ENCODE measurements at regions not wholly inside any gene's neighbourhood (a gene's known extent, or its start where the extent isn't known, plus 50 kb on each side); places are given as distances from the start of the nearest gene placed in this dataset.

DNA sequence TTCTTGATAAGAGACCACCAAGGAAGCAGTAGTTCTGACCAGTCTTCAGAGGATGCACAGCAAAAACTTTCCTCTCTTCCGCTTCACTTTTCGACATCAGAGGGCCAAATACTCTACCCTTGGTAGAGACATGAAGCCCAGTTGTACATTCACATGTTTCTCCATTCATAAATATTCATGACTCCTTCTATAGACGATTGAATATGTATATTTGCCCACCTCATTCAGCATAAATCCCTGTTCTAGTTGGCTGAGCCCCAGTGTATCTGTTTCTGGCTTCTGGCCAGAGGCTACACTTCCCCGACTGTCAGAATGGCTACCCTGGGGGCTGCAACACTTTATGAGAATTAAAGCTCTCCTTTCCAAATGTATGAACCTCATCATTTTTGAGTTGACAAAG, 258.5 kb downstream of the ASXL3 start:
- Histone ChIP-seq H3K27ac (no peak overlapping the region), H3K27me3 (ENCODE audit: insufficient read depth, low read depth, severe bottlenecking) (no peaks in the 10 kb centered on the region), H3K4me3 (ENCODE audit: low read depth, low read length) (no peak overlapping the region), H3K9me3 (ENCODE audit: severe bottlenecking) (no peaks in the 10 kb centered on the region), H3K36me3 (no peaks in the 10 kb centered on the region)
- no peak for DNase-seq
- TF ChIP-seq, protein P1, sequence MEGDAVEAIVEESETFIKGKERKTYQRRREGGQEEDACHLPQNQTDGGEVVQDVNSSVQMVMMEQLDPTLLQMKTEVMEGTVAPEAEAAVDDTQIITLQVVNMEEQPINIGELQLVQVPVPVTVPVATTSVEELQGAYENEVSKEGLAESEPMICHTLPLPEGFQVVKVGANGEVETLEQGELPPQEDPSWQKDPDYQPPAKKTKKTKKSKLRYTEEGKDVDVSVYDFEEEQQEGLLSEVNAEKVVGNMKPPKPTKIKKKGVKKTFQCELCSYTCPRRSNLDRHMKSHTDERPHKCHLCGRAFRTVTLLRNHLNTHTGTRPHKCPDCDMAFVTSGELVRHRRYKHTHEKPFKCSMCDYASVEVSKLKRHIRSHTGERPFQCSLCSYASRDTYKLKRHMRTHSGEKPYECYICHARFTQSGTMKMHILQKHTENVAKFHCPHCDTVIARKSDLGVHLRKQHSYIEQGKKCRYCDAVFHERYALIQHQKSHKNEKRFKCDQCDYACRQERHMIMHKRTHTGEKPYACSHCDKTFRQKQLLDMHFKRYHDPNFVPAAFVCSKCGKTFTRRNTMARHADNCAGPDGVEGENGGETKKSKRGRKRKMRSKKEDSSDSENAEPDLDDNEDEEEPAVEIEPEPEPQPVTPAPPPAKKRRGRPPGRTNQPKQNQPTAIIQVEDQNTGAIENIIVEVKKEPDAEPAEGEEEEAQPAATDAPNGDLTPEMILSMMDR (IDR thresholded peaks at IDR 0.05; ENCODE audit: low read depth, low read length): no peak

DNA sequence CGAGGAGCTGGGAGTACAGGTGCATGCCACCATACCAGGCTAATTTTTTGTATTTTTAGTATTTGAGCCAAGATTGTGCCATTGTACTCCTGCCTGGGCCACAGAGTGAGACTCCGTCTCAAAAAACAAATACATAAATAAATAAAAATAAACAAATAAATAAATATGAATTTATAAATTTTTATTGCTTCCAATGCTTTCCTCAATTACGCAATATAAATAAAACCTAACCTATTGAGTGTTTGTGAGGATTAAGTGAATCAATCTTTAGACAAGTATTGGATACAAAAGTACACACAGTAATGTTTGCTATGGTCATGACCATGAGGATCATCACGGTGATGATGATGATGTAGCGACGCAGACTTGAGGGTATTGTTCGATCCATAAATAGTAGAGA, 257.4 kb downstream of the ASXL3 start:
- Histone ChIP-seq H3K27ac (no peak overlapping the region), H3K36me3 (no peaks in the 10 kb centered on the region), H3K9me3 (ENCODE audit: severe bottlenecking) (no peaks in the 10 kb centered on the region), H3K27me3 (ENCODE audit: insufficient read depth, low read depth, severe bottlenecking) (no peaks in the 10 kb centered on the region), H3K4me3 (ENCODE audit: low read depth, low read length) (no peak overlapping the region)
- TF ChIP-seq, protein P1 (IDR thresholded peaks at IDR 0.05; ENCODE audit: low read depth, low read length): no peak
- no peak for DNase-seq

DNA sequence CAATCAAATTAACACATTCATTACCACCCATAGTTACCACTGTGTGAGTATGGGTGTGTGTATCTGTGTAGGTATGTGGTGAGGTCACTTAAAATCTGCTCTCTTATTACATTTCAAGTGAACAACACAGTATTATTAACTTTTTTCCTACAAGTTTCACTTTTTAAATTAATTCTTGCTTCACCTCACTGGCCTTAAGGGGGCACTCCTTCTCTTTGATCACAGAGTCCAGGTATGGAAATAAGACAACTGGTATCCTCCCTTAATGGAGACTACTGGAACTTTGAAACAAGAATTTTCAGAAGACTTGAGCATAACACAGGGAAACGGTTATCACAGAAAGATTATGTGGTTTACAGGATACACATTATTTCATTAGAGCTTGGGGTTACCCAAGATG, 255.8 kb downstream of the ASXL3 start:
- H3K9me3 ChIP-seq (ENCODE audit: severe bottlenecking): no peaks in the 10 kb centered on the region
- DNase-seq: no peak

DNA sequence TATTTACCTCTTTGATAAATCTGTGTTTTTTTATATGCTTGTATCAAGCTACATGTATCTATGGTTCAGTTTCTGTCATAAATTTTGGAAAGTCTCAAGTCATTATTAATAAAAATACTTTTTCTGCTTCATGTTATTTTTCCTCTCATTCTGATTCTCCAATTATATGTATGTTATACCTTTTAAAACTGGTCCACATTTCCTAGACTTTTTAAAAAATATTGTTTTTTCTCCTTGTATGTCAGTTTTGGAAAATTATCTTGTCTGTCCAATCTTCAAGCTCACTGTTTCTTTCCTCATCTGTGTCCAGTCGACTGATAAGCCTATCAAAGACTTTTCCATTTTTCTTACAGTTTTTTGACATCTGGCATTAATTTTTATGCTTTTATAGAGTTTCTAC, 253.4 kb downstream of the ASXL3 start:
- Histone ChIP-seq H3K27me3 (ENCODE audit: insufficient read depth, low read depth, severe bottlenecking) (no peaks in the 10 kb centered on the region), H3K9me3 (ENCODE audit: severe bottlenecking) (no peaks in the 10 kb centered on the region), H3K36me3 (no peaks in the 10 kb centered on the region), H3K27ac (no peak overlapping the region), H3K4me3 (ENCODE audit: low read depth, low read length) (no peak overlapping the region)
- TF ChIP-seq, protein P1 (IDR thresholded peaks at IDR 0.05; ENCODE audit: low read depth, low read length): no peak
- no peak for DNase-seq

More for the DNA sequence above, 255.8 kb downstream of the ASXL3 start:
- Histone ChIP-seq H3K27ac (no peak overlapping the region), H3K4me3 (ENCODE audit: low read depth, low read length) (no peak overlapping the region), H3K27me3 (ENCODE audit: insufficient read depth, low read depth, severe bottlenecking) (no peaks in the 10 kb centered on the region), H3K36me3 (no peaks in the 10 kb centered on the region)
- TF ChIP-seq, protein P1 (IDR thresholded peaks at IDR 0.05; ENCODE audit: low read depth, low read length): 0 out of 2 replicates have a peak, but pooled peaks have one; percentile 17

DNA sequence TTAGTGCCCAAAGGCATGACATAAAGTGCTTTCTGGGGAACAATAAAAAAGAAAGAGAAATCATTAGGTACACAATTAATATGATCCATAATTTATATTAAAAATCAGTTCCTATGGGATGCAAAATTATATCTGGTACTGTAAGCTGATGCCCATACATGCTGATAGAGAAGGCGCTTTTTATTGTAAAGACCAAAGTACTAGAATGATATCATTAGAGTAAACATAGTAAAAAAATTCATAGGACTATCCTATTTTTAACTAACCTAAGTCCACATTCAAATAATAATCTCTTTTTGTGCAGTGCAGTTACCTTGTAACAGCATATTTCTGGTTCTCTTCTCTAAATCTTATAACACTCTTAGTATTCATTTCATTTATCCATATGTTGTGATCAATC, 252.2 kb downstream of the ASXL3 start:
- H3K27me3 ChIP-seq (ENCODE audit: insufficient read depth, low read depth, severe bottlenecking): no peaks in the 10 kb centered on the region
- no peak overlapping the region for H3K4me3 ChIP-seq (ENCODE audit: low read depth, low read length)
- TF ChIP-seq, protein P1 (IDR thresholded peaks at IDR 0.05; ENCODE audit: low read depth, low read length): no peak
- no peak overlapping the region for H3K27ac ChIP-seq
- DNase-seq: no peak
- no peaks in the 10 kb centered on the region for H3K36me3 ChIP-seq
- no peaks in the 10 kb centered on the region for H3K9me3 ChIP-seq (ENCODE audit: severe bottlenecking)

DNA sequence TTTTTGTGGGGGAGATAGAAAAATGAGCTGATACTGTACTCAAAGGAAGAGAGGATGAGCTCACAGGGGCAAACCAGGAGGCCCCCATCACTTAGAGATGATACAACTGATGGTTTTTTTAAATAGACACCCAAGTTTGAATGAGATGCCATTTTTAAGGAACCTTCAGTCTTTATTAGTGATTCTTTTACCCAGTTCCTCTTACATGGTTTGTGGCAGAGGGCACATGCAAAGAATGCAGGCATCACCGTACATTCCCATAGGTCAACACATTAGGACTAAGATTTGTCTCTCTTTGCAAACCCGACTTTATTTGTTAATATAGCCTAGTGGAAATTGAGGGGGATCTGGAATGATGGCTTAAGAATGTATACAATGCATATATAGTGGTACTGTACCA, 250.9 kb downstream of the ASXL3 start:
- H3K27me3 ChIP-seq (ENCODE audit: insufficient read depth, low read depth, severe bottlenecking): no peaks in the 10 kb centered on the region
- TF ChIP-seq, protein P1 (IDR thresholded peaks at IDR 0.05; ENCODE audit: low read depth, low read length): no peak
- no peak overlapping the region for H3K4me3 ChIP-seq (ENCODE audit: low read depth, low read length)
- H3K9me3 ChIP-seq (ENCODE audit: severe bottlenecking): no peaks in the 10 kb centered on the region
- no peaks in the 10 kb centered on the region for H3K36me3 ChIP-seq
- no peak overlapping the region for H3K27ac ChIP-seq
- DNase-seq: no peak
